Glutamatergic neuron (in vitro differentiated cells): ENCODE measurements at regions not wholly inside any gene's neighbourhood (a gene's known extent, or its start where the extent isn't known, plus 50 kb on each side); places are given as distances from the start of the nearest gene placed in this dataset.

Experiments
- DNase-seq: peaks from one replicate; pipeline ENCODE4 v3.0.0; 2022
- H3K27ac Mint-ChIP-seq: one replicate; pipeline ENCODE4 v1.8.0; 2020; ENCODE audit warnings: mild to moderate bottlenecking, mixed read lengths, inconsistent platforms; ENCODE audit not compliant: unreplicated experiment
- H3K27me3 Mint-ChIP-seq: one replicate; pipeline ENCODE4 v1.8.0; 2020; ENCODE audit warnings: mild to moderate bottlenecking, moderate library complexity, mixed read lengths, inconsistent platforms; ENCODE audit not compliant: unreplicated experiment
- H3K36me3 Mint-ChIP-seq: one replicate; pipeline ENCODE4 v1.8.0; 2020; ENCODE audit warnings: mild to moderate bottlenecking, mixed read lengths, inconsistent platforms; ENCODE audit not compliant: unreplicated experiment
- H3K4me1 Mint-ChIP-seq: one replicate; pipeline ENCODE4 v1.8.0; 2020; ENCODE audit warnings: mild to moderate bottlenecking, low read depth, mixed read lengths, inconsistent platforms; ENCODE audit not compliant: unreplicated experiment
- H3K4me3 Mint-ChIP-seq: one replicate; pipeline ENCODE4 v1.8.0; 2020; ENCODE audit warnings: mild to moderate bottlenecking, mixed read lengths, inconsistent platforms; ENCODE audit not compliant: unreplicated experiment
- H3K9me3 Mint-ChIP-seq: one replicate; pipeline ENCODE4 v1.8.0; 2020; ENCODE audit warnings: mild to moderate bottlenecking, moderate library complexity, mixed read lengths, inconsistent platforms; ENCODE audit not compliant: unreplicated experiment
- CTCF ChIP-seq: fragments of 200-600 bp; sonication (generic); IDR thresholded peaks from one replicate; pipeline ENCODE4 v1.5.0; 2021; ENCODE audit not compliant: partially characterized antibody, unreplicated experiment

GRCh38 chr14:71552809-71553208 is 379.4 kb upstream of the RGS6 start:
- no peak for DNase-seq
- H3K9me3 Mint-ChIP-seq: no peaks in the 10 kb centered on the region
- no peak overlapping the region for H3K4me3 Mint-ChIP-seq
- H3K27ac Mint-ChIP-seq: no peak overlapping the region
- H3K4me1 Mint-ChIP-seq: peaks cover 8% of the 10 kb centered on the region
- peaks cover 3% of the 10 kb centered on the region for H3K27me3 Mint-ChIP-seq
- TF ChIP-seq CTCF: no peak
- no peaks in the 10 kb centered on the region for H3K36me3 Mint-ChIP-seq

- Mint-ChIP-seq H3K4me1 (peaks cover 8% of the 10 kb centered on the region), H3K36me3 (no peaks in the 10 kb centered on the region), H3K27me3 (peaks cover 3% of the 10 kb centered on the region), H3K27ac (no peak overlapping the region), H3K9me3 (no peaks in the 10 kb centered on the region), H3K4me3 (no peak overlapping the region)
- no peak for TF ChIP-seq CTCF
- DNase-seq: no peak
Measured at GRCh38 chr14:71553779-71554178, 378.4 kb upstream of the RGS6 start.

- TF ChIP-seq CTCF: no peak
Measured at GRCh38 chr14:71554323-71554722, 377.9 kb upstream of the RGS6 start.

GRCh38 chr14:71554959-71555612 is 377.1 kb upstream of the RGS6 start:
- no peak for DNase-seq
- H3K4me3 Mint-ChIP-seq: no peak overlapping the region
- no peak overlapping the region for H3K27ac Mint-ChIP-seq
- no peak for TF ChIP-seq CTCF
- no peaks in the 10 kb centered on the region for H3K9me3 Mint-ChIP-seq
- H3K4me1 Mint-ChIP-seq: peaks cover 8% of the 10 kb centered on the region
- H3K36me3 Mint-ChIP-seq: no peaks in the 10 kb centered on the region
- peaks cover 3% of the 10 kb centered on the region for H3K27me3 Mint-ChIP-seq

More at GRCh38 chr14:71554323-71554722, 377.9 kb upstream of the RGS6 start:
- no peak for DNase-seq
- Mint-ChIP-seq H3K36me3 (no peaks in the 10 kb centered on the region), H3K27me3 (peaks cover 3% of the 10 kb centered on the region), H3K4me3 (no peak overlapping the region), H3K4me1 (peaks cover 8% of the 10 kb centered on the region), H3K27ac (no peak overlapping the region), H3K9me3 (no peaks in the 10 kb centered on the region)

- Mint-ChIP-seq H3K27ac (no peak overlapping the region), H3K36me3 (no peaks in the 10 kb centered on the region), H3K4me3 (no peak overlapping the region), H3K27me3 (peaks cover 3% of the 10 kb centered on the region), H3K4me1 (peaks cover 8% of the 10 kb centered on the region), H3K9me3 (no peaks in the 10 kb centered on the region)
- TF ChIP-seq CTCF: no peak
- DNase-seq: no peak
Measured at GRCh38 chr14:71555654-71556559, 376.3 kb upstream of the RGS6 start.
